ENCODE measurements at regions not wholly inside any gene's neighbourhood (a gene's known extent, or its start where the extent isn't known, plus 50 kb on each side); places are given as distances from the start of the nearest gene placed in this dataset.
A peak's percentile ranks its signal among the peaks of the same experiment; 100 is the strongest.
"Not testable (repeated sequence)": the region's sequence is repeated elsewhere in the genome, so short reads cannot be mapped to it uniquely, and the experiment has no call there.

GRCh38 chr15:87576486-87577176 lies 679.9 kb downstream of the NTRK3 start:
- DNase-seq = no peak

GRCh38 chr15:87575896-87576473 lies 680.6 kb downstream of the NTRK3 start:
- DNase-seq = no peak

GRCh38 chr15:87573534-87573933 lies 683.0 kb downstream of the NTRK3 start:
- no peak for DNase-seq

- DNase-seq = no peak
Measured at GRCh38 chr15:87573039-87573438, 683.5 kb downstream of the NTRK3 start.

- DNase-seq = no peak
Measured at GRCh38 chr15:87572381-87572910, 684.1 kb downstream of the NTRK3 start.

GRCh38 chr15:87570206-87570605 lies 686.3 kb downstream of the NTRK3 start:
- peak in 1 of 2 donors; percentile 5 for DNase-seq

GRCh38 chr15:87569581-87569980 lies 687.0 kb downstream of the NTRK3 start:
- DNase-seq = no peak

GRCh38 chr15:87567406-87568030 lies 689.0 kb downstream of the NTRK3 start:
- no peak for DNase-seq

- no peak for DNase-seq
Measured at GRCh38 chr15:87566236-87566635, 690.3 kb downstream of the NTRK3 start.

- DNase-seq = no peak
Measured at GRCh38 chr15:87564681-87565080, 691.9 kb downstream of the NTRK3 start.

GRCh38 chr15:87563869-87564268 lies 692.7 kb downstream of the NTRK3 start:
- DNase-seq = no peak

- DNase-seq = no peak
Measured at GRCh38 chr15:87562203-87562602, 694.3 kb downstream of the NTRK3 start.

- no peak for DNase-seq
Measured at GRCh38 chr15:87561641-87562040, 694.9 kb downstream of the NTRK3 start.

GRCh38 chr15:87557881-87558280 lies 698.7 kb downstream of the NTRK3 start:
- DNase-seq = no peak

GRCh38 chr15:87556886-87557285 lies 699.7 kb downstream of the NTRK3 start:
- no peak for DNase-seq

GRCh38 chr15:87549860-87550259 lies 706.7 kb downstream of the NTRK3 start:
- no peak for DNase-seq

- no peak for DNase-seq
Measured at GRCh38 chr15:87549296-87549695, 707.2 kb downstream of the NTRK3 start.

- not testable (repeated sequence) for DNase-seq
Measured at GRCh38 chr15:87548590-87548989, 707.9 kb downstream of the NTRK3 start.

- no peak for DNase-seq
Measured at GRCh38 chr15:87547470-87548181, 708.9 kb downstream of the NTRK3 start.

- no peak for DNase-seq
Measured at GRCh38 chr15:87538327-87538834, 718.2 kb downstream of the NTRK3 start.

GRCh38 chr15:87537295-87537694 lies 719.2 kb downstream of the NTRK3 start:
- DNase-seq = no peak

GRCh38 chr15:87533637-87534036 lies 722.9 kb downstream of the NTRK3 start:
- DNase-seq = not testable (repeated sequence)

GRCh38 chr15:87528873-87529272 lies 727.7 kb downstream of the NTRK3 start:
- DNase-seq = no peak
